Esophagus muscularis mucosa (tissue), 3 donors: ENCODE measurements at regions not wholly inside any gene's neighbourhood (a gene's known extent, or its start where the extent isn't known, plus 50 kb on each side); places are given as distances from the start of the nearest gene placed in this dataset.

ENCODE experiments used
- POLR2A ChIP-seq: fragments of 450-650 bp; IDR thresholded peaks from one replicate; pipeline ENCODE4 v1.6.1; 2017; ENCODE audit warnings: antibody characterized with exemption, moderate library complexity, mild to moderate bottlenecking, low read depth
- TF ChIP-seq, protein P1 (sequence below), 3 experiments: fragments of 200-600 bp in 2 of 3; fragments of 450-650 bp in 1 of 3; sonication (generic) in 2 of 3; IDR thresholded peaks; one replicate each; pipeline ENCODE4 v1.5.1; 2017 to 2019; ENCODE audit warnings: antibody characterized with exemption in 3 of 3, mild to moderate bottlenecking in 2 of 3, moderate library complexity in 1 of 3

- TF ChIP-seq, protein P1, sequence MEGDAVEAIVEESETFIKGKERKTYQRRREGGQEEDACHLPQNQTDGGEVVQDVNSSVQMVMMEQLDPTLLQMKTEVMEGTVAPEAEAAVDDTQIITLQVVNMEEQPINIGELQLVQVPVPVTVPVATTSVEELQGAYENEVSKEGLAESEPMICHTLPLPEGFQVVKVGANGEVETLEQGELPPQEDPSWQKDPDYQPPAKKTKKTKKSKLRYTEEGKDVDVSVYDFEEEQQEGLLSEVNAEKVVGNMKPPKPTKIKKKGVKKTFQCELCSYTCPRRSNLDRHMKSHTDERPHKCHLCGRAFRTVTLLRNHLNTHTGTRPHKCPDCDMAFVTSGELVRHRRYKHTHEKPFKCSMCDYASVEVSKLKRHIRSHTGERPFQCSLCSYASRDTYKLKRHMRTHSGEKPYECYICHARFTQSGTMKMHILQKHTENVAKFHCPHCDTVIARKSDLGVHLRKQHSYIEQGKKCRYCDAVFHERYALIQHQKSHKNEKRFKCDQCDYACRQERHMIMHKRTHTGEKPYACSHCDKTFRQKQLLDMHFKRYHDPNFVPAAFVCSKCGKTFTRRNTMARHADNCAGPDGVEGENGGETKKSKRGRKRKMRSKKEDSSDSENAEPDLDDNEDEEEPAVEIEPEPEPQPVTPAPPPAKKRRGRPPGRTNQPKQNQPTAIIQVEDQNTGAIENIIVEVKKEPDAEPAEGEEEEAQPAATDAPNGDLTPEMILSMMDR (IDR thresholded peaks at IDR 0.05), result no peak
- no peak for TF ChIP-seq POLR2A
Observed at GRCh38 chr14:48937541-48938195, 648.5 kb downstream of the RPS29 start.
